Fibroblast of peridontal ligament (primary cell): ENCODE measurements at regions not wholly inside any gene's neighbourhood (a gene's known extent, or its start where the extent isn't known, plus 50 kb on each side); places are given as distances from the start of the nearest gene placed in this dataset.

Experiments used
- DNase-seq: peaks from one replicate; pipeline ENCODE4 v3.0.0-alpha.2; 2010; ENCODE audit errors: extremely low read depth

DNA sequence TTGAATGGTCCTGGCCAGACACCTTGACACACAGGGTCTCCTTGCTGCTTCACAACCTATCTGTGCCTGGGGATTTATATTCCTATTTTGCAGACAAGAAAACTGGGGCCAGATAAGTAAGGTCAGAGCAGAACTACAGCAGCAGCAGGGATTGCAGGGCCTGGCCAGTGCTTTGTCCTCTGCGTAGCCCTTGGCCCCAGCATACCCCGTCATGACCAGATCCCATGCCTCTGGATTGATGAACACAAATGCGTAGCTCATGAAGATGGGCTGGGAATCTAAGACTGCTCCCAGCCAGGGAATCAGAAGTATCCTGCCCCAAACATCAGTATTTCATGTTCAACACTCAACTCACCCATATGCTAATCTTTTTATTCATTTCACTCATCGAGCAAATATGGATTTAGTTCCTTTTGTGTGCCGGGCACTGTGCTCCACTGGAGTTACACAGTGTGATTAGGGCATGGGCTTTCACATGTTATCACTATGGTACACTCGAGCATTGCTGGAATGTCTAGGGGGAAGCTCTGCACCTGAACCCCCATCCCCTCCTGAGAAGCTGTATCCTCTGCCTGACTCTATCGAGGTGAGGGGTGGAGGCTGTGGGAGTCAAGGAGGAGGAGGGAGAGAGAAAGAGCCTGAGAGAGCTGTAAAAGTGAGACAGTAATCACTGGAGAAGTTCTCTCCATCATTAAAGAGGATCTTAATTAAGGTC lies 143.3 kb downstream of the CYP26B1 start:
- no peak for DNase-seq

DNA sequence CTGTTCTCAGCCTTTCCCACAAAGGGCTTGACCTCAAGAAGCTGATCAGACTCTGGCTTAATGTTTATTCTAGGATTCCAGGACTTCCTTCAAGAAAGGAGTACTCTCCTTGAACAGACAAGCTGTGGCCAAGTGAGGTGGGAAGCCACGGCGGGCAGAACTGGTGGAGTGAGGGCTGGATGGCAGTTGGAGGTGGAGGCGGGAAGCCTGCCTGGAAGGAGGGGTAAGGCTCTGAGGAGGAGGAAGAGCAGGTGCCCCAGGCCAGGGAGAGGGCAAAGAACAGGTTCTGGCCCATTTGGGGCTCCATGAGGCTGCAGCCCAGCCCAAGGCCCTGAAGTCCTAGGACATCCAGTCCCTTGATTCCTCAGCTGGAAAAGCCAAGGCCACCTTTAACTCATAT lies 143.9 kb downstream of the CYP26B1 start:
- DNase-seq: no peak

DNA sequence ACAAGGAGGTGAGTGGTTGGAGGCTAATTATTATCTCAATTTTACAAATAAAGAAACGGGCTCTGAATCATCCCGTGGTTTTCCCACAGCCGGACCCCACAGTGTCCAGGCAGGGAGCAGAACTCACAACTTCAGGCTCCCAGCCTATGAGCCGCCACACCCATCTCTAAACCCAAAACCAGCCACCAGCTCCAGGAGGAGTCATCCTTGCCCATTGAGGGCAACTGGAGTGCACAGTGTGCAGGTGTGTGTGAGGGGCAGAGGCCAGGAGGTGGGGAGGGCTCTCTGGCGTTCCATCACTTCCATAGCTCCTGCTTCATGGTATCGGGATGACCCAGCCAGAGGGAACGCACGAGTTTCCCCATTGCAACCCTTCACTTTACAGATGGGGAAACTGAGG lies 144.5 kb downstream of the CYP26B1 start:
- no peak for DNase-seq

- DNase-seq: no peak
Measured at GRCh38 chr2:72001937-72002690, 145.5 kb downstream of the CYP26B1 start.

DNA sequence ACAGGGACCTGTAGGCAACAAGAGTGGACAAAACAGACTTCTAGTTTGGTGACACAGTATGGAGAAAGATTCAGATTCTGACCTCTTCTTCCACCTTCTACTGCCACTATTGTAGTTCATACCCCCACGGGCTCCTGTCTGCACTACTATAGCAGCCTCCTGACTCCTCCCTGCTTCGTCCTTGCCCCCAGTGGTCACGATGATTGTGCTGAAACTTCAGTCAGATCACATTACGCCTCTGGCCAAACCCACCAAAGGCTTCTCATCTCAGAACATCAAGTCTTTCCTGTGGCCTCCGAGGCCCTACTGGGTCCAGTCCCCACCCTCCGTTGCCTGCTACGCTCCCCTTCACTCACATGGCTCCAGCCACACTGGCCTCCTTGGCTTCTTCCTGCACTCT lies 147.6 kb downstream of the CYP26B1 start:
- DNase-seq: no peak

GRCh38 chr2:71999580-71999979 lies 148.1 kb downstream of the CYP26B1 start:
- DNase-seq: no peak

DNA sequence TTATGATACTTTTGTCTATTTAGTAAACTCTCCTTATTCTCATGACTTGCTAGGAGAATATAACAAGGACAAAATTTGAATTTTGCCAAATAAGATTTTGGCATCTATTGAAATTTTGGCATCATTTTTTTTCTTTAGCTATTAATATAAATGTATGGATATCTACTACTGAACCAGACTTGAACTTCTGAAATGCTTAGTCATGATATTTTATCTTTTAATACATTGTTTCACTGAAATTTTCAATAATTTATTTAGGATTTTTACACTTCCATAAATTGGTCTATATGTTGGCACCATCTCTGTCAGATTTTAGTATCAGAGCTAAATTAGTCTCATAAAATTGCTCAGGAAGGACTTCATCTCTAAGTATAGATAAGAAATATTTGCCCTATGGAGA lies 149.8 kb downstream of the CYP26B1 start:
- DNase-seq: no peak

DNA sequence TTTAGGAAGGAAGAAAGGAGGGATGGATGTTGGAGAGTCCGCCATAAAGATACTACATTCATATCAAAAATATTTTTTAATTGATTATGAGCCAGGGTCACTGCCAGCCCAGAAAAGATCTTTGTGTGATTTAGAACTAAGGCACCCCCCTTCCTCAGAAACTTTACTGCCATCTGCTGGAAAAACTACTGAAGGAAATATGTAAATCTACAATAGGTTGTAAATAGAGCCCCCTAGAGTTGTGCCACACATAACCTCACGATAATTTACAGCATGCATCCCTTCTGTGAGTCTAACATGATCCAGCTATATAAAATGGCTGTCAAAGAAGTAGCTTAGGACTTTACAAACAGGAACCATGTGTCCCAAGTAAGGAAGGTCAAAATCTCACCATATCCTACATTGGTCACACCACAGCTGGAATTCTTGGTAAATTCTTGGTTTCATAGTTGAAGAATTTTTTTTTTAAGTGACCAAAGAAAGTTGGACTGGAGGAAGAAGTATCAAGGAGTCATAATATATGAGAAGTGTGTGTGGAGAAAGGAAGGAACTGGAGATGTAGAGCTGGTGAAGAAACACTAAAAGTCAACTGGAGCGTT lies 152.5 kb downstream of the CYP26B1 start:
- DNase-seq: peak; percentile 56

DNA sequence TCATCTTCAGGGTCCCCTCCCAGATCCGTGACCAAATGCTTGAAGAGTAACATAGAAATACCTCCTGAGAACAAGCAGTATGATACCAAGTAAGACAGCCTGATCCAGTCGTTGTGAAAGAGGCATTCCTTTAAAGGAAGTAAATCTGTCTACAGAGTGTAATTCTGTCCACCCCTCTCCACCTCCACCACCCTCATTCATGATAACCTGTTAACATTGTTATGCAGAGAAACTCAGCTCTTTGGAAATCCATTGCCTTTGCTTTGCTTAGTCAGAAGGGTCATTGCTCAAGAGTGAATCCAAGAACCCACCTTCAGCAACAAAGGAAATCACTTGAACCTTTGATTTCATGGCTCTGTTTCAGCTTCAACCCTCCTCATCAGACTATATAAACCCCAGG lies 155.6 kb downstream of the CYP26B1 start:
- DNase-seq: no peak

DNA sequence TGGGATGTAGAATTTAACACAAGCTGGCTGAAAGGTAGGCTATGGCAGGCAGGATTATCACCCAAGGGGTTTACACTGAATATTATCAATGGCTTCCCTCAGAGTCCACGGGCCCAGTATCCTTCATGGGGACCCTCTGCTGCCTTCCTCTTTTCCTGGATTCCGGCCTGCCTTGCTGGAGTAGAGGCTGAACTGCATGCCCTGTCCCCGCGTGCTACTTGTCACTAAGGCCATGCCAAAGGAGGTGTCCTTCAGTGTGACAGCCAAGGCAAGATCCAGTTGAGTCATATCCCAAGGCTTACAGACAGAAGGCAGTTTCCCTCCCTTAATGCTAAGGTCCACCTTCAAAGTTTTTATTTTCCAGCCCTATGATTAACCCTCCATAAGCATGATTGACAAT lies 156.3 kb downstream of the CYP26B1 start:
- no peak for DNase-seq

DNA sequence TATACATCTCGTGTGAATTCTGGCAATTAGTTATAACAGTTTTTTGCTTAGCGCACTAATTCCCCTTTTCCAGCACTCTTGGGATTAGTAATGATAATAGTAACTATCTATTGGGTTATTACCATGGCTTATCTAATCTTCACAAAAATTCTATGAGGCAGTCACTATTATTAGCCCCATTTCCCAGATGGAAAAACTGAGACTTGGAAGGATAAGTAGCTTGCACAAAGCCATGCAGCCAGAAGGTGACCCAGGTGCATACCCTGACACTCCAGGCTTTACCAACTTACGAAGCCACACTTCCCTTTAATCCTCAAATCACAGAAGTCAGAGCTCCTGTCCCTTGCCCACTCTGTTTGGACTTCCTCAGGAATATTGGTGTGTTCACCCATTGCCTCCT lies 156.8 kb downstream of the CYP26B1 start:
- no peak for DNase-seq

- DNase-seq: no peak
Measured at GRCh38 chr2:71990122-71990521, 157.5 kb downstream of the CYP26B1 start.

- DNase-seq: no peak
Measured at GRCh38 chr2:71989671-71990070, 158.0 kb downstream of the CYP26B1 start.

GRCh38 chr2:71988170-71988569 lies 159.5 kb downstream of the CYP26B1 start:
- DNase-seq: no peak

DNA sequence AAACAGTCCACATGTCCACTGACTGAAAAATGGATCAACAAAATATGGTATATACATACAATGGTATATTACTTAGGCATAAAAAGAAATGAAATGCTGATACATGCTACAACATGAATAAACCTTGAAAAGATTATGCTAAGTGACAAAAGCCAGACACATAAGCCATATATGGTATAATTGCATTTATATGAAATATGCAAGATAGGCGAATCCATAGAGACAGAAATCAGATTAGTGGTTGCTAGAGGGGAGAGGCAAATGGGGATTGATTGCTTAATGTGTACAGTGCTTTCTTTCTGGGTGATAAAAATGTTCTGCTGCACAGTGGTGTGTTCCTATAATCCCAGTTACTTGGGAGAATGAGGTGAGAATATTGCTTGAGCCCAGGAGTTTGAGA lies 171.0 kb downstream of the CYP26B1 start:
- no peak for DNase-seq

DNA sequence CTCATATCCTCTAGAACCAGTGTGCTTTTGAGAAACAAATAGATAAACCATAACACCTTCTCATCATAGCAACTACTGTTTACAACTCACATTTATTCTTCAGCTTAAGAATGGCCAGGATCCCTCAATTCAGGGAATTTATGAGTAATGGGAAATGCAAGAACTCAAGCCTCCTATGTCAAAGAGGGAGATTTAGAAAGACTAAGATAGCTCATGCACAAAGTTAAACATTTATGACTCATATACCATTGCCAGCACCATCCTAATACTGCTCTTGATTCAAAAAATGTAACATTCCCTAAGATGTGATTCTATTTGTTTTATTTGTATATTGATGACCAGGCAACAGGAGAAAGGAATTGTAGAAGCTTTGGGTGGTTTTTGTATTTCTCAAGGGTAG lies 172.8 kb downstream of the CYP26B1 start:
- peak; percentile 20 for DNase-seq

- DNase-seq: no peak
Measured at GRCh38 chr2:71971493-71971892, 176.2 kb downstream of the CYP26B1 start.

- no peak for DNase-seq
Measured at GRCh38 chr2:71965530-71965929, 182.1 kb downstream of the CYP26B1 start.

DNA sequence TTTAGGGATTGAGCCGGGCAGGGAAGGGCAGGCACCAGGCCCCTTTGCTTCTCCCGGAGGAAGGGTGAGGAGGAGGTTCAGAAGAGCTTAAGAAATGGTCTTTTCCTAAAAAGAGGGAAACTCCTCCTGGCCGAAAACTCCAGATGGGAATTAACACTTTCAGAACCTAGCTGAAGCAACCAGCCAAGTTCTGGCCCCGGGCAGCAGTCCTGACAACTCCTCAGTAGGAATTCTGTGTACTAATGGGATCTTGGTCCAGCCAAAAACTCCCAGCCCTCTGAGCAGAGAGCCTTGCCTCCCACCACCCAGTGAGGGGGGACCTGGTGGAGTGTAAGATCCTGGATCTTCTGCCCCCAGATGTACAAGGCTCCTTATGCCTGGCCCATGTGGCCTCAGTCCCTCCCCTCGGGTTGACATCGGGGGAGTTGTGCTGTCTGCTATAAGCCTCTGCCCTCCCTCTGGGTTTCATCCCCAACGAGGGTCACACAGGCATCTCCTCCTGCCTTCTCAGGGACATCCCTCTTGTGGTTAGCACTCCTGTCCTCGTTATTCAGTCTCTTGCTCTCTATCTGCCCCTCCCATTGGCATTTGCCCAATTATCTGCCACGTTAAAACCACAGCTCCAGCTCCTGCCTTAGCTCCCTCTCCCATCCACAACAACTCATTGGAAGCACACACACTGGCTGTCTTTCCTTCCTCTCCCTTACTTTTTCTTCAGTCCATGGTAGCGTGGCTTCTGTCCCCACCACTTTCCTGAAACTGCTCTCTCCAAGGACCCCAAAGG lies 184.6 kb downstream of the CYP26B1 start:
- DNase-seq: no peak

DNA sequence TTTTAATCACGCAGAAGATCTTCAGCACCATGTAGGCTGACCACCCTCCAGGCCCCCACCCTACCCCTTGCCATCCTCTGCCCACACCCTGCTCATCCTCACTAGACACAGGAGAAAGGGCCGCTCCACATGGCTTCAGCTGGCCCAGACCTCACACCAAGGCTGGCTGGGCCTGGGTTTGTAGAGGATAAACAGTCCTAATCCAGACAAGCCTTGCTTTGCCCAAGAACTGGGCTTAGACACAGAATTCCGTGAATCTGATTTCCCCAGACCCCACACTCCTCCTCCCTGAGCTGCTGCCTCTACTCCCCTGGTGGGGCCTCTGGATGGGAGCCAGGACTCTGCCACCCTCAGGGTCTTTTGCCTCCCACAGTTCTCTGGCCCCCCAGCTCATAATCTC lies 185.3 kb downstream of the CYP26B1 start:
- no peak for DNase-seq

DNA sequence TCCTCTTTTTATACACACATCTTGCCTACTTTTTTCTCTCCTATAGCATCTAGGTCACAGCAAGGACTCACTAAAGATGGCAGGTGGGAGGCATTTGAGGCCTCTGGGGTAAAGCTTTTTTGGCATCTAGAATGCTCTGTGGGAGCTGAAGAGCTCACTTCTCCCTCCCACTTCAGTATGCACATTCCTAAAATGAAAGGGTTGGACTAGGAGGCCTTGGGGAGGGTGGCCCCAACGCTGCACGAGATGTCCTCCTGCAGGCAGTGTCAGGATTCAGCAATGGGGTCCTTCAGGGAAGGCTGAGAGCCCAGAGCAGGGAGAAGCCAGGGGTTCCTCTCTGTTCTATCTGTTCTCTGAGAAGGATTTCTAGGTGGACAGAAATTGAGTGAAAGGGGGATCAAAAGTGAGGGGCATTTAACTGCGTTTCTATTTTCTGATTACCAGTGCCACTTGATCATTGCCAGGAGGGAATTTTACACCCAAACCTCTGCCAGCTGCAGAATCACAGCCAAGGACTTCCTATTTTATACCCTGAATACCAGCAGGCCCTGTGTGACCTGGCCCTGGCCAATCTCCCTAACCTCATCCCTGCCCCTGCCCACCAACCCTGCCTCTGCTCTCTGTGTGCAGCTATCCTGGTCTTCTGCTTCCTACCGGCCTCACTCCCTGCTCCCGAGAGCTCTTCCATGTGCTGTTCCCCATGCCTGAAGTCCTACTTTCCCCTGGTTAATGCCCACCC lies 186.2 kb downstream of the CYP26B1 start:
- DNase-seq: no peak

DNA sequence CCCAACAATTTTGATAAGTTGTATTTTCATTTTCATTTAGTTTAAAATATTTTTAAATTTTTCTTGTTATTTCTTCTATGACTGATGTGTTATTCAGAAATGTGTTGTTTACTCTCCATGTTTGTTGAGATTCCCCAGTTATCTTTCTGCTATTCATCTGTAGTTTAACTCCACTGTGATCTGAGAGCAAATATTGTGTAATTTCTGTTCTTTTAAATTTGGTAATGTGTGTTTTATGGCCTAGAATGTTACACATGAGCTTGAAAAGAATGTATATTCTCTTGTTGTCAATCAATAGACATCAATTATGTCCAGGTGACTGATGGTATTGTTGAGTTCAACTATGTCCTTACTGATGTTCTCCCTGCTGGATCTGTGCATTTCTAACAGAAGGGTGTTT lies 188.2 kb downstream of the CYP26B1 start:
- DNase-seq: no peak
